ENCODE measurements at regions not wholly inside any gene's neighbourhood (a gene's known extent, or its start where the extent isn't known, plus 50 kb on each side); places are given as distances from the start of the nearest gene placed in this dataset.

DNA sequence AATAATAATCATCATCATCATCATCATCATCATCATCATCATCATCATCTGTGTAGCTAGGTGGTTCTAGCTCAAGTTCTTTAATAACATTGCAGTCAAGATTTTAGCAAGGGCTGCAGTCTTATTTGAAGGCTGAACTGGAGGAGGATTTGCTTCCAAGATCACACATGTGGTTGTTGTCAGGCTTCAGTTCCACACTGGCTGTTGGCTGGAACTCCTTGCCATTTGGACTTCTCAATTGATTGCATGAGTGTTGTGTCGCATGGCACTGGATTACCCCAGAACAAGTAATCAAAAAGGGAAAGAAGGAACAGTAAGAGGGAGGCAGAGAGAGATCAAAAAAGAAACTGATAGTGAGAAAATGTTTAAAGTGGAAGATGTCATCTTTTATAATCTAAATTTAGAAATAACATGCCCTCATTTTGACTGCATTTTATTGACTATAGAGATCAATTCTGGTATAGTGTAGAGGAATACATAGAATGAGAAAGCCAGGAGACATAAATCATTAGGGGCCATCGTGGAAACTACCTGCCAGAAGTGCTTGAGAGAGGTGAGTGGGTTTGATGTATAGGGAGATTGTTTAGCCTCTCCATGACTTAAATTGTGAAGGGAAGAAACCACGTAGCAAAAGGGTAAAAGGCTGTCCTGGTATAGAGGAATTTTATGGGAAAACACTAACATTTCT, 346.6 kb upstream of the RBMS3 start:
- no peak for ATAC-seq
- intact Hi-C loops (cut with micrococcal nuclease): no loop called here

GRCh38 chr3:28935146-28935545, 345.7 kb upstream of the RBMS3 start:
- TF ChIP-seq CTCF (IDR thresholded peaks at IDR 0.05): no peak
- Mint-ChIP-seq H3K27me3 (ENCODE audit: low read depth in 2 of 2) (no peaks in the 10 kb centered on the region), H3K9me3 (peaks cover 4 to 6% of the 10 kb centered on the region in 2 donors), H3K4me3 (no peak overlapping the region), H3K36me3 (no peaks in the 10 kb centered on the region), H3K27ac (no peak overlapping the region), H3K4me1 (no peaks in the 10 kb centered on the region)
- WGBS (ENCODE audit: insufficient coverage): 55% methylated on average over 2 of the region's 2 CpGs
- Histone ChIP-seq H3K27me3 (ENCODE audit: control insufficient read depth, insufficient read depth, low read length) (no peaks in the 10 kb centered on the region), H3K27ac (ENCODE audit: low read length) (no peak overlapping the region), H3K4me1 (ENCODE audit: control insufficient read depth, insufficient read depth, low read length) (no peaks in the 10 kb centered on the region), H3K4me3 (ENCODE audit: low read length) (no peak overlapping the region), H3K9me3 (ENCODE audit: control insufficient read depth, insufficient read depth, low read length) (no peaks in the 10 kb centered on the region), H3K36me3 (ENCODE audit: control insufficient read depth, insufficient read depth, low read length) (no peaks in the 10 kb centered on the region)
- intact Hi-C loops (cut with micrococcal nuclease): no loop called here
- DNase-seq: no peak
- ATAC-seq: no peak

More for the DNA sequence above, 346.6 kb upstream of the RBMS3 start:
- 70% methylated on average over 3 of the region's 3 CpGs for WGBS (ENCODE audit: insufficient coverage)
- H3K9me3 ChIP-seq (ENCODE audit: control insufficient read depth, insufficient read depth, low read length): no peaks in the 10 kb centered on the region
- no peak overlapping the region for H3K27ac ChIP-seq (ENCODE audit: low read length)
- H3K36me3 ChIP-seq (ENCODE audit: control insufficient read depth, insufficient read depth, low read length): no peaks in the 10 kb centered on the region
- no peaks in the 10 kb centered on the region for H3K36me3 Mint-ChIP-seq
- no peaks in the 10 kb centered on the region for H3K4me1 Mint-ChIP-seq
- H3K4me3 Mint-ChIP-seq: no peak overlapping the region
- TF ChIP-seq CTCF (IDR thresholded peaks at IDR 0.05): no peak
- H3K9me3 Mint-ChIP-seq: peaks cover 4 to 6% of the 10 kb centered on the region in 2 donors
- DNase-seq: no peak
- H3K27me3 Mint-ChIP-seq (ENCODE audit: low read depth in 2 of 2): no peaks in the 10 kb centered on the region
- no peak overlapping the region for H3K27ac Mint-ChIP-seq
- no peaks in the 10 kb centered on the region for H3K27me3 ChIP-seq (ENCODE audit: control insufficient read depth, insufficient read depth, low read length)
- H3K4me1 ChIP-seq (ENCODE audit: control insufficient read depth, insufficient read depth, low read length): no peaks in the 10 kb centered on the region
- H3K4me3 ChIP-seq (ENCODE audit: low read length): no peak overlapping the region

DNA sequence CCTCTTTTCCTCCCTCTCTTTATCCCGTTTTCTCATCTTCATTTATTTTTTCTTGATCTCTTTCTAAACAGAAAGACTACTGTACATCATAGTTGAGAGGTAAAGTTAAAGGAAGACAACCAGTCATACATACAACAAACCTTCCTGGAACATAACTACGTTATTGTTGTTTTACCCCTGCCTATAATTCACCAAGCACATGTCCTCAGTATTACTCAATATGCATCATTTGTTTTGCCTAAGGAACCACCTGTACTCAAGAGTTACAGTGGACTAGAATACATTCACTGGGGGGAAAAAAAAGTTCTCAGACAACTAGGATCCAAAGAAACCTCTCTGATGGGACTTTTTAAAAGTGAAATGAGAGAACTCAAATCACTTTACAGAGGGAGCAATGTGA, 344.7 kb upstream of the RBMS3 start:
- Mint-ChIP-seq H3K4me3 (no peak overlapping the region), H3K36me3 (no peaks in the 10 kb centered on the region), H3K27me3 (ENCODE audit: low read depth in 2 of 2) (no peaks in the 10 kb centered on the region), H3K9me3 (peaks cover 4 to 6% of the 10 kb centered on the region in 2 donors), H3K4me1 (no peaks in the 10 kb centered on the region), H3K27ac (no peak overlapping the region)
- Histone ChIP-seq H3K27ac (ENCODE audit: low read length) (no peak overlapping the region), H3K9me3 (ENCODE audit: control insufficient read depth, insufficient read depth, low read length) (no peaks in the 10 kb centered on the region), H3K27me3 (ENCODE audit: control insufficient read depth, insufficient read depth, low read length) (no peaks in the 10 kb centered on the region), H3K4me1 (ENCODE audit: control insufficient read depth, insufficient read depth, low read length) (no peaks in the 10 kb centered on the region), H3K36me3 (ENCODE audit: control insufficient read depth, insufficient read depth, low read length) (no peaks in the 10 kb centered on the region), H3K4me3 (ENCODE audit: low read length) (no peak overlapping the region)
- no peak for ATAC-seq
- intact Hi-C loops (cut with micrococcal nuclease): no loop called here
- TF ChIP-seq CTCF (IDR thresholded peaks at IDR 0.05): no peak
- 60% methylated on average over 1 of the region's 2 CpGs for WGBS (ENCODE audit: insufficient coverage)
- no peak for DNase-seq

- no peak for ATAC-seq
- Histone ChIP-seq H3K4me1 (ENCODE audit: control insufficient read depth, insufficient read depth, low read length) (no peaks in the 10 kb centered on the region), H3K4me3 (ENCODE audit: low read length) (no peak overlapping the region), H3K9me3 (ENCODE audit: control insufficient read depth, insufficient read depth, low read length) (no peaks in the 10 kb centered on the region), H3K27ac (ENCODE audit: low read length) (no peak overlapping the region), H3K36me3 (ENCODE audit: control insufficient read depth, insufficient read depth, low read length) (no peaks in the 10 kb centered on the region), H3K27me3 (ENCODE audit: control insufficient read depth, insufficient read depth, low read length) (no peaks in the 10 kb centered on the region)
- Mint-ChIP-seq H3K27me3 (ENCODE audit: low read depth in 2 of 2) (no peaks in the 10 kb centered on the region), H3K27ac (no peak overlapping the region), H3K4me1 (no peaks in the 10 kb centered on the region), H3K4me3 (no peak overlapping the region), H3K9me3 (peaks cover 2 to 6% of the 10 kb centered on the region in 2 donors), H3K36me3 (no peaks in the 10 kb centered on the region)
- intact Hi-C loops (cut with micrococcal nuclease): no loop called here
- no peak for TF ChIP-seq CTCF (IDR thresholded peaks at IDR 0.05)
- no peak for DNase-seq
These were observed 340.3 kb upstream of the RBMS3 start for GRCh38 chr3:28940530-28940929.
